Hepatocyte (in vitro differentiated cells): ENCODE measurements at regions not wholly inside any gene's neighbourhood (a gene's known extent, or its start where the extent isn't known, plus 50 kb on each side); places are given as distances from the start of the nearest gene placed in this dataset.

Experiments
- DNase-seq: peaks from one replicate; pipeline ENCODE4 v3.0.0-alpha.2; 2016; ENCODE audit warnings: low spot score
- H2AFZ ChIP-seq: fragments of 200-600 bp; sonication (generic); 2 replicates; pipeline ENCODE4 v1.6.0; 2016; ENCODE audit warnings: antibody characterized with exemption, mild to moderate bottlenecking
- H3K27ac ChIP-seq: fragments of 200-600 bp; sonication (generic); 2 replicates; pipeline ENCODE4 v1.5.1; 2016; ENCODE audit warnings: mild to moderate bottlenecking
- H3K27me3 ChIP-seq: fragments of 200-600 bp; sonication (generic); 2 replicates; pipeline ENCODE4 v1.6.1; 2016
- H3K36me3 ChIP-seq: fragments of 200-600 bp; sonication (generic); replicated peaks from 2 replicates; pipeline ENCODE4 v1.5.1; 2016; ENCODE audit warnings: low read depth; ENCODE audit not compliant: insufficient read depth
- H3K4me1 ChIP-seq: fragments of 200-600 bp; sonication (generic); 2 replicates; pipeline ENCODE4 v1.5.1; 2016; ENCODE audit warnings: mild to moderate bottlenecking, moderate library complexity; ENCODE audit not compliant: insufficient read depth
- H3K4me2 ChIP-seq: fragments of 200-600 bp; sonication (generic); 2 replicates; pipeline ENCODE4 v1.6.0; 2016
- H3K4me3 ChIP-seq: fragments of 200-600 bp; sonication (generic); 2 replicates; pipeline ENCODE4 v1.5.1; 2016; ENCODE audit warnings: mild to moderate bottlenecking
- H3K79me2 ChIP-seq: fragments of 200-600 bp; sonication (generic); 2 replicates; pipeline ENCODE4 v1.6.0; 2017; ENCODE audit warnings: mild to moderate bottlenecking
- H3K9me2 ChIP-seq: fragments of 200-600 bp; sonication (generic); replicated peaks from 2 replicates; pipeline ENCODE4 v1.6.0; 2017; ENCODE audit warnings: mild to moderate bottlenecking; ENCODE audit not compliant: insufficient read depth
- H3K9me3 ChIP-seq: fragments of 200-600 bp; sonication (generic); 2 replicates; pipeline ENCODE4 v1.5.1; 2016; ENCODE audit warnings: low read depth, mild to moderate bottlenecking
- H4K20me1 ChIP-seq: fragments of 200-600 bp; sonication (generic); 2 replicates; pipeline ENCODE4 v1.6.0; 2016; ENCODE audit warnings: mild to moderate bottlenecking; ENCODE audit not compliant: insufficient read depth, poor library complexity, severe bottlenecking
- EZH2 ChIP-seq: fragments of 200-600 bp; sonication (generic); IDR thresholded peaks from 2 replicates; pipeline ENCODE4 v1.6.1; 2016; ENCODE audit warnings: antibody characterized with exemption, mild to moderate bottlenecking, borderline replicate concordance
- EZH2phosphoT487 ChIP-seq: fragments of 200-600 bp; sonication (generic); IDR thresholded peaks from one replicate; pipeline ENCODE4 v1.6.1; 2018; ENCODE audit warnings: antibody characterized with exemption, mild to moderate bottlenecking, low read depth, moderate library complexity; ENCODE audit not compliant: unreplicated experiment, severe bottlenecking
- WGBS: methylation state at CpG from one replicate; pipeline ENCODE4 v1.1.6; 2016; ENCODE audit warnings: low lambda C conversion rate; ENCODE audit errors: missing lambda C conversion rate; 5-methylcytosine and 5-hydroxymethylcytosine counted together
- TF ChIP-seq, protein P1 (sequence below): fragments of 200-600 bp; sonication (generic); IDR thresholded peaks from 2 replicates; pipeline ENCODE4 v1.5.1; 2016; ENCODE audit warnings: antibody characterized with exemption, mild to moderate bottlenecking; ENCODE audit not compliant: poor library complexity

DNA sequence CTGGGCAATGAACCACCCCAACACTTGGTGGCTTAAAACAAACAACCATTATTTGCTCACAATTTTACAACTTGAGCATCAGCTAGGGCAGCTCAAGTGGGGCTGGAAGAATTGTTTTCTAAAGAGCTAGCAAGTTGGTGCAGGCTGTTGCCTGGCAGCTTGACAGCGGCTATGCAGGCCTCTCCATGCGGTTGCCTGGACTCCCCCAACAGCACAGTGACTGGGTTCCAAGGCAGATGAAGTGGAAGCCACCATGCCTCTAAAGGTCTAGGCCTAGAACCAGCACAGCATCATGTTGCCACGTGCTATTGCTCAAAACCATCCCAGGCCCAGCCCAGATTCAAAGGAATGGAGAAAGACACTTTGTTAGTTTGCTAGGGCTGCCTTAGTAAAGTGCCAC, 114.8 kb downstream of the BCOR start:
- Histone ChIP-seq H2AFZ (no peak overlapping the region), H3K27ac (peak overlapping the region; percentile 28), H4K20me1 (no peaks in the 10 kb centered on the region), H3K4me3 (no peak overlapping the region), H3K4me2 (no peak overlapping the region), H3K36me3 (no peaks in the 10 kb centered on the region), H3K79me2 (no peaks in the 10 kb centered on the region), H3K9me3 (no peaks in the 10 kb centered on the region), H3K27me3 (no peaks in the 10 kb centered on the region), H3K9me2 (no peaks in the 10 kb centered on the region), H3K4me1 (peaks cover 12% of the 10 kb centered on the region)
- DNase-seq, result no peak
- WGBS, result 65% methylated on average over 3 of the region's 3 CpGs
- TF ChIP-seq, protein P1, sequence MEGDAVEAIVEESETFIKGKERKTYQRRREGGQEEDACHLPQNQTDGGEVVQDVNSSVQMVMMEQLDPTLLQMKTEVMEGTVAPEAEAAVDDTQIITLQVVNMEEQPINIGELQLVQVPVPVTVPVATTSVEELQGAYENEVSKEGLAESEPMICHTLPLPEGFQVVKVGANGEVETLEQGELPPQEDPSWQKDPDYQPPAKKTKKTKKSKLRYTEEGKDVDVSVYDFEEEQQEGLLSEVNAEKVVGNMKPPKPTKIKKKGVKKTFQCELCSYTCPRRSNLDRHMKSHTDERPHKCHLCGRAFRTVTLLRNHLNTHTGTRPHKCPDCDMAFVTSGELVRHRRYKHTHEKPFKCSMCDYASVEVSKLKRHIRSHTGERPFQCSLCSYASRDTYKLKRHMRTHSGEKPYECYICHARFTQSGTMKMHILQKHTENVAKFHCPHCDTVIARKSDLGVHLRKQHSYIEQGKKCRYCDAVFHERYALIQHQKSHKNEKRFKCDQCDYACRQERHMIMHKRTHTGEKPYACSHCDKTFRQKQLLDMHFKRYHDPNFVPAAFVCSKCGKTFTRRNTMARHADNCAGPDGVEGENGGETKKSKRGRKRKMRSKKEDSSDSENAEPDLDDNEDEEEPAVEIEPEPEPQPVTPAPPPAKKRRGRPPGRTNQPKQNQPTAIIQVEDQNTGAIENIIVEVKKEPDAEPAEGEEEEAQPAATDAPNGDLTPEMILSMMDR, result no peak
- TF ChIP-seq EZH2 (no peak), EZH2phosphoT487 (no peak)

DNA sequence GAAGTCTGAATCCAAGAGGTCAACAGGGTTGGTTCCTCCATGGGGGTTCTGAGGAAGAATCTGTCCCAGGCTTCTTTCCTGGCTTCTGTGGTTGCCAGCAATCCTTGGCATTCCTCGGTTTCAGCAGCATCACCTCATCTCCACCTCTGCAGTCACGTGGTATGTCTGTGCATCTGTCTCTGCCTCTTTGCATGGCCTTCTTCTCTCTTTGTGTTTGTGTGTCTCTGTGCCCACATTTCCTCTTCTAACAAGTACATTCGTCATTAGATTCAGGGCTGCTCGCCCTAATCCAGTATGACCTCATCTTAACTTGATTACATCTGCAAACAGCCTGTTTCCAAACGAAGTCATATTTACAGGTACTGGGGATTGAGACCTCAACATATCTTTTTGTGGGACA, 114.0 kb downstream of the BCOR start:
- 53% methylated on average over 5 of the region's 5 CpGs for WGBS
- Histone ChIP-seq H3K4me3 (no peak overlapping the region), H3K9me2 (no peaks in the 10 kb centered on the region), H3K9me3 (no peaks in the 10 kb centered on the region), H3K4me2 (peak overlapping the region; percentile 33), H3K27ac (peak overlapping the region; percentile 61), H3K27me3 (no peaks in the 10 kb centered on the region), H4K20me1 (no peaks in the 10 kb centered on the region), H3K4me1 (peaks cover 12% of the 10 kb centered on the region), H3K79me2 (no peaks in the 10 kb centered on the region), H2AFZ (no peak overlapping the region), H3K36me3 (no peaks in the 10 kb centered on the region)
- no peak for DNase-seq
- TF ChIP-seq, protein P1, result no peak
- TF ChIP-seq EZH2 (no peak), EZH2phosphoT487 (no peak)

DNA sequence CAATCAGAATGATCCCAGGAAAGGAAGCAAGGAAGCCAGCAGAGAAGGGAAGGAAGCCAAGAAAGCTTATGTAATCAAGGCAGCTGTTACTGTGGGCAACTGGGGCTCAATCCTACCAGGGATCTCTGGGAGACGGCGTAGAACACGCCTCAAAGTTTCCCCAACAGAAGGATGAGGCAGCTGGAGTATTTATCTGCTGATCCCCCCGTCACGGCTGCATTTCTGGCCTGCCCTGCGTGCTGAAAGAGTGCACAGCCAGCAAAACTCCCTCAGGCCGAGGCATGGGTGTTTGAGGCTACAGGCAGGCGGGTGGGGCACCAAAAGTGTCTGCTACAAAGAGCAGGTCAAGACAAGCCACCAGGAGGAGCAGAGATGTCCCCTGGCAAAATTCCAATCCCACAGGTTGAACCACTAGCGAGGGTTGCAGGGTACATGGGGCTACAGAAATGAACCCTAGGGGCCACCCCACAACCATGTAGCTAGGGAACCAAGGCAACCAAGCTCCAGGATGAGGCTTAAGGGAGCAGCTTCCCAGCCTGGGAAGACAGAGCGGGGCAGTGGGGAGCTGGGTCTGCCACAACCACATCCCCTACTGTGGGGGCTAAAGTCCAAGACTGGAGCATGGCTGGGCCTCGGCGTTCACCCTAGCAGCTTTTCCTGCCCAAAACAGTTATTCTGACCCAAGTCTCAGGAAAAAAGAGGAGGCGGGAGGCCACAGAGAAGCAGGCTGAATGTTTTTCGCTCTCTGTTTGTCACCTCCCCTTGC, 113.4 kb downstream of the BCOR start:
- H3K79me2 ChIP-seq, result no peaks in the 10 kb centered on the region
- H4K20me1 ChIP-seq, result no peaks in the 10 kb centered on the region
- H3K4me3 ChIP-seq, result no peak overlapping the region
- H3K4me1 ChIP-seq, result peaks cover 12% of the 10 kb centered on the region
- peak overlapping the region; percentile 33 for H3K4me2 ChIP-seq
- no peak overlapping the region for H2AFZ ChIP-seq
- TF ChIP-seq EZH2phosphoT487, result no peak
- peak; percentile 60 for DNase-seq
- 72% methylated on average over 14 of the region's 14 CpGs for WGBS
- no peaks in the 10 kb centered on the region for H3K9me2 ChIP-seq
- H3K36me3 ChIP-seq, result no peaks in the 10 kb centered on the region
- H3K27ac ChIP-seq, result peak overlapping the region; percentile 61
- no peaks in the 10 kb centered on the region for H3K9me3 ChIP-seq
- H3K27me3 ChIP-seq, result no peaks in the 10 kb centered on the region

DNA sequence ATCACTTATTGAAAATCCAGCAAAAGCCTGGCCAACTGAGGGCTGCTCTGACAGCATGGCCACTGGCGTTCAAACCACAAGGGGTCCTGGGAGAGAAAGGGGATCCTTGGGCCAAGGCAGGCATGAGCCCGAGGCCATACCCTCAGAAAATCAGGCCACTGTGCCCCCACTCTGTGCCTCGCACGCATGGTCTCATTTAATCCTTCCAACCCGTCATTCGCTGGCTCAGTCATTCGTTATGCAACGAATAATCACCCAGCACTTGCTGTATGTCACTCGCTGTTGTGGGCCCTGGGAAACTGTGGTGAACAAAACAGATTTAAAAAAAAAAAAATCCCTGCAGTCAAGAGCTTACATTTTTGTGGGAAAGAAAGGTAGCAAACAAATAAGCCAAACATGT, 112.7 kb downstream of the BCOR start:
- TF ChIP-seq EZH2phosphoT487, result no peak
- no peak for TF ChIP-seq EZH2
- TF ChIP-seq, protein P1, result no peak
- no peaks in the 10 kb centered on the region for H4K20me1 ChIP-seq
- 80% methylated on average over 9 of the region's 9 CpGs for WGBS
- H3K9me3 ChIP-seq, result no peaks in the 10 kb centered on the region
- H2AFZ ChIP-seq, result no peak overlapping the region
- no peaks in the 10 kb centered on the region for H3K36me3 ChIP-seq
- H3K9me2 ChIP-seq, result no peaks in the 10 kb centered on the region
- H3K27ac ChIP-seq, result peak overlapping the region; percentile 61
- no peak overlapping the region for H3K4me2 ChIP-seq
- no peak overlapping the region for H3K4me3 ChIP-seq
- peaks cover 12% of the 10 kb centered on the region for H3K4me1 ChIP-seq
- no peaks in the 10 kb centered on the region for H3K27me3 ChIP-seq
- no peaks in the 10 kb centered on the region for H3K79me2 ChIP-seq
- no peak for DNase-seq
